MM.1S (cell line): ENCODE measurements at regions not wholly inside any gene's neighbourhood (a gene's known extent, or its start where the extent isn't known, plus 50 kb on each side); places are given as distances from the start of the nearest gene placed in this dataset.

Experiments
- DNase-seq: peaks from one replicate; pipeline ENCODE4 v3.0.0-alpha.2; 2015
- H2AFZ ChIP-seq: fragments of 300-600 bp; sonication (generic); 2 replicates; pipeline ENCODE4 v1.6.0; 2016; ENCODE audit warnings: antibody characterized with exemption, low read length
- H3F3A ChIP-seq: fragments of 300-600 bp; sonication (generic); 2 replicates; pipeline ENCODE4 v1.6.1; 2016; ENCODE audit warnings: mild to moderate bottlenecking, antibody characterized with exemption, low read length, moderate library complexity, mixed read lengths; ENCODE audit not compliant: insufficient read depth
- H3K27ac ChIP-seq: fragments of 300-600 bp; sonication (generic); 2 replicates; pipeline ENCODE4 v1.5.1; 2016; ENCODE audit warnings: mild to moderate bottlenecking, low read length
- H3K27me3 ChIP-seq: fragments of 300-600 bp; sonication (generic); replicated peaks from 2 replicates; pipeline ENCODE4 v1.6.0; 2016; ENCODE audit warnings: low read length; ENCODE audit not compliant: insufficient read depth
- H3K36me3 ChIP-seq: fragments of 300-600 bp; sonication (generic); replicated peaks from 2 replicates; pipeline ENCODE4 v1.6.1; 2016; ENCODE audit warnings: mild to moderate bottlenecking, low read length, mixed read lengths; ENCODE audit not compliant: insufficient read depth
- H3K4me1 ChIP-seq: fragments of 300-600 bp; sonication (generic); 2 replicates; pipeline ENCODE4 v1.6.1; 2016; ENCODE audit warnings: low read length, mixed read lengths
- H3K4me2 ChIP-seq: fragments of 300-600 bp; sonication (generic); 2 replicates; pipeline ENCODE4 v1.6.0; 2016; ENCODE audit warnings: low read depth, low read length
- H3K4me3 ChIP-seq: fragments of 300-600 bp; sonication (generic); 2 replicates; pipeline ENCODE4 v1.5.1; 2016; ENCODE audit warnings: low read length, mixed read lengths
- H3K79me2 ChIP-seq: fragments of 300-600 bp; sonication (generic); 2 replicates; pipeline ENCODE4 v1.6.1; 2016; ENCODE audit warnings: mixed run types, low read length, mixed read lengths
- H3K9ac ChIP-seq: fragments of 300-600 bp; sonication (generic); 2 replicates; pipeline ENCODE4 v1.6.1; 2016; ENCODE audit warnings: low read length, mixed read lengths
- H3K9me2 ChIP-seq: fragments of 300-600 bp; sonication (generic); replicated peaks from 2 replicates; pipeline ENCODE4 v1.6.1; 2016; ENCODE audit warnings: mild to moderate bottlenecking, low read length, mixed read lengths; ENCODE audit not compliant: insufficient read depth
- H3K9me3 ChIP-seq: fragments of 300-600 bp; sonication (generic); replicated peaks from 2 replicates; pipeline ENCODE4 v1.6.1; 2016; ENCODE audit warnings: mild to moderate bottlenecking, low read length, mixed read lengths; ENCODE audit not compliant: insufficient read depth
- H4K20me1 ChIP-seq: fragments of 300-600 bp; sonication (generic); 2 replicates; pipeline ENCODE4 v1.6.1; 2016; ENCODE audit warnings: mild to moderate bottlenecking, low read length, moderate library complexity, mixed read lengths; ENCODE audit not compliant: insufficient read depth
- CTCF ChIP-seq: fragments of 300-600 bp; sonication (generic); IDR thresholded peaks from 2 replicates; pipeline ENCODE4 v1.5.1; 2016; ENCODE audit warnings: antibody characterized with exemption, low read length, mixed read lengths
- EZH2 ChIP-seq: fragments of 300-600 bp; sonication (generic); optimal IDR thresholded peaks from 2 replicates; pipeline ENCODE3; 2017; ENCODE audit warnings: low read depth, mild to moderate bottlenecking, antibody characterized with exemption, low read length, mixed read lengths
- EZH2phosphoT487 ChIP-seq: fragments of 300-600 bp; sonication (generic); IDR thresholded peaks from 2 replicates; pipeline ENCODE4 v1.6.1; 2018; ENCODE audit warnings: antibody characterized with exemption, low read length

- H3K4me3 ChIP-seq, result no peak overlapping the region
- TF ChIP-seq EZH2 (no peak), EZH2phosphoT487 (no peak), CTCF (no peak)
- no peaks in the 10 kb centered on the region for H3K4me1 ChIP-seq
- no peak overlapping the region for H3K27ac ChIP-seq
- H3K36me3 ChIP-seq, result no peaks in the 10 kb centered on the region
- no peaks in the 10 kb centered on the region for H3K9me2 ChIP-seq
- H4K20me1 ChIP-seq, result no peaks in the 10 kb centered on the region
- DNase-seq, result no peak
- H3F3A ChIP-seq, result no peaks in the 10 kb centered on the region
- H3K4me2 ChIP-seq, result no peak overlapping the region
- no peaks in the 10 kb centered on the region for H3K79me2 ChIP-seq
- no peak overlapping the region for H2AFZ ChIP-seq
- no peaks in the 10 kb centered on the region for H3K9me3 ChIP-seq
- H3K27me3 ChIP-seq, result no peaks in the 10 kb centered on the region
- no peak overlapping the region for H3K9ac ChIP-seq
Measured at GRCh38 chr7:25368599-25369201, 140.4 kb upstream of the NPVF start.

- no peaks in the 10 kb centered on the region for H3F3A ChIP-seq
- no peak overlapping the region for H3K4me3 ChIP-seq
- no peaks in the 10 kb centered on the region for H3K36me3 ChIP-seq
- TF ChIP-seq EZH2 (no peak), EZH2phosphoT487 (no peak), CTCF (no peak)
- H4K20me1 ChIP-seq, result no peaks in the 10 kb centered on the region
- no peak overlapping the region for H3K4me2 ChIP-seq
- H3K27me3 ChIP-seq, result no peaks in the 10 kb centered on the region
- DNase-seq, result no peak
- H3K4me1 ChIP-seq, result no peaks in the 10 kb centered on the region
- H3K27ac ChIP-seq, result no peak overlapping the region
- H3K9me3 ChIP-seq, result no peaks in the 10 kb centered on the region
- no peak overlapping the region for H2AFZ ChIP-seq
- no peaks in the 10 kb centered on the region for H3K9me2 ChIP-seq
- no peak overlapping the region for H3K9ac ChIP-seq
- H3K79me2 ChIP-seq, result no peaks in the 10 kb centered on the region
Measured at GRCh38 chr7:25369786-25370185, 141.5 kb upstream of the NPVF start.

GRCh38 chr7:25371972-25372371, 143.7 kb upstream of the NPVF start:
- H3K79me2 ChIP-seq, result no peaks in the 10 kb centered on the region
- no peaks in the 10 kb centered on the region for H4K20me1 ChIP-seq
- H3K36me3 ChIP-seq, result no peaks in the 10 kb centered on the region
- TF ChIP-seq CTCF (no peak), EZH2 (no peak), EZH2phosphoT487 (no peak)
- no peaks in the 10 kb centered on the region for H3F3A ChIP-seq
- no peak overlapping the region for H2AFZ ChIP-seq
- no peak overlapping the region for H3K4me2 ChIP-seq
- no peaks in the 10 kb centered on the region for H3K4me1 ChIP-seq
- H3K27ac ChIP-seq, result no peak overlapping the region
- no peak for DNase-seq
- no peaks in the 10 kb centered on the region for H3K27me3 ChIP-seq
- H3K9me2 ChIP-seq, result no peaks in the 10 kb centered on the region
- no peak overlapping the region for H3K4me3 ChIP-seq
- no peaks in the 10 kb centered on the region for H3K9me3 ChIP-seq
- no peak overlapping the region for H3K9ac ChIP-seq
